Naive thymus-derived CD8-positive, alpha-beta T cell (primary cell): ENCODE measurements at regions not wholly inside any gene's neighbourhood (a gene's known extent, or its start where the extent isn't known, plus 50 kb on each side); places are given as distances from the start of the nearest gene placed in this dataset.

Source experiments
- ATAC-seq, 2 donors: fragments of 150-1000 bp; cut with Tn5 transposase in 1 of 2; sonication (Bioruptor Pico), chemical (Tn5 transposase) in 1 of 2; 1 replicate in 1 of 2; 2 replicates in 1 of 2; pipeline ENCODE4 v1.10.0; 2021; ENCODE audit warnings: mild to moderate bottlenecking in 2 of 2, moderate library complexity in 2 of 2
- POLR2A ChIA-PET: fragments of 350-600 bp; sonication (Branson Sonifier 250); formaldehyde crosslinking; loops from one replicate; lab custom pipeline; 2021; ENCODE audit warnings: antibody characterized with exemption; lab: Charles Lee
- DNase-seq, 10 donors: peaks; one replicate each; pipeline versions ENCODE4 v3.0.0 to v3.0.0-alpha.2; 2020 to 2022
- H3K27ac Mint-ChIP-seq, 10 donors: one replicate each; pipeline ENCODE4 v1.8.0; 2020 to 2022; ENCODE audit warnings: mild to moderate bottlenecking in 10 of 10, mixed read lengths in 10 of 10, moderate library complexity in 4 of 10, inconsistent platforms in 1 of 10
- H3K27me3 Mint-ChIP-seq, 5 donors: one replicate each; pipeline ENCODE4 v1.8.0; 2021 to 2022; ENCODE audit warnings: mixed read lengths in 5 of 5
- H3K36me3 Mint-ChIP-seq, 3 donors: one replicate each; pipeline ENCODE4 v1.8.0; 2020 to 2022; ENCODE audit warnings: mixed read lengths in 3 of 3, mild to moderate bottlenecking in 2 of 3, inconsistent platforms in 1 of 3
- H3K4me1 Mint-ChIP-seq, 4 donors: one replicate each; pipeline ENCODE4 v1.8.0; 2021 to 2022; ENCODE audit warnings: mixed read lengths in 4 of 4
- H3K4me3 Mint-ChIP-seq, 10 donors: one replicate each; pipeline ENCODE4 v1.8.0; 2020 to 2022; ENCODE audit warnings: mild to moderate bottlenecking in 10 of 10, mixed read lengths in 10 of 10, moderate library complexity in 6 of 10, inconsistent platforms in 1 of 10
- H3K9me3 Mint-ChIP-seq, 9 donors: one replicate each; pipeline ENCODE4 v1.8.0; 2020 to 2022; ENCODE audit warnings: mixed read lengths in 9 of 9, mild to moderate bottlenecking in 3 of 9, inconsistent platforms in 1 of 9, moderate library complexity in 1 of 9

DNA sequence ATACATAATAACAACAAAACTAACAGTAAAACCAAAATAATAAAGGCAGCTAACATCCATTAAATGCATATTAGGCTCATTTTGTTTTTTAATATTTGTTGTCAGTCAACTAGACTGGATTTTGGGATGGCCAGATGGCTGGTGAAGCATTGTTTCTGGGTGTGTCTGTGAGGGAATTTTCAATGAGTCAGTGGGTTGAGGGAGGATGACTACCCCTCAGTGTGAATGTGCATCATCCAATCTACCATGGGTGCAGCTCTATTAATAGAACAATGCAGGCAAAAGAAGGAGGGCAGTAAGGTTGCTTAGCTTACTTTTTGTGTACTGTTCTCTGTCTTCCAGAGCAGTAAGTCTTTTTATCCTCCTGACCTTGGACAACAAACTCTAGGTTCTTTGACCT is 484.2 kb upstream of the HS3ST1 start:
- POLR2A ChIA-PET: no interaction called here
- Mint-ChIP-seq H3K4me1 (no peaks in the 10 kb centered on the region), H3K27ac (no peak overlapping the region), H3K9me3 (peaks cover 0 to 22% (median 5%) of the 10 kb centered on the region in 9 donors), H3K4me3 (no peak overlapping the region), H3K36me3 (no peaks in the 10 kb centered on the region), H3K27me3 (no peaks in the 10 kb centered on the region)
- no peak for DNase-seq
- no peak for ATAC-seq

DNA sequence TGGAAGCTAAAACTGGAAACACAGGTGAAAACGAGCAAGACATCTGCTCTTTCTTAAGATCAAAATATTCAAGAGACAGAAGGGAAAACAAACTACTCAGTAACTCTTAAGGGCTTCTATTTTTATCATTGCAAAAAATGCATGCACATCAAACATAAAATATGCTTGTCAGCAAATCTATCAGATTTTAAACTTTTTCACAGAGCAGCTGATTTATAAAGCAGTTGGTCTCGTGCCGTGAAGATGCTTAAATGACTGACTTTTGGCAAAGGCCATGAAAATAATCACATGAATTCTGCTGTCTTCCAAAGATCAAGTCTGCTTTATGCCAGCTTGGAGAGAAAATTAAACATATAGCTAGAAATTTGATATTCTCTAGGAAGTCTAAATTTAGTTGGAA is 482.1 kb upstream of the HS3ST1 start:
- Mint-ChIP-seq H3K9me3 (peaks cover 0 to 11% (median 2%) of the 10 kb centered on the region in 9 donors), H3K27ac (no peak overlapping the region), H3K4me3 (no peak overlapping the region), H3K36me3 (no peaks in the 10 kb centered on the region), H3K27me3 (peaks cover 0 to 11% (median under 1%) of the 10 kb centered on the region in 5 donors), H3K4me1 (no peaks in the 10 kb centered on the region)
- ATAC-seq: no peak
- no peak for DNase-seq
- POLR2A ChIA-PET: no interaction called here

DNA sequence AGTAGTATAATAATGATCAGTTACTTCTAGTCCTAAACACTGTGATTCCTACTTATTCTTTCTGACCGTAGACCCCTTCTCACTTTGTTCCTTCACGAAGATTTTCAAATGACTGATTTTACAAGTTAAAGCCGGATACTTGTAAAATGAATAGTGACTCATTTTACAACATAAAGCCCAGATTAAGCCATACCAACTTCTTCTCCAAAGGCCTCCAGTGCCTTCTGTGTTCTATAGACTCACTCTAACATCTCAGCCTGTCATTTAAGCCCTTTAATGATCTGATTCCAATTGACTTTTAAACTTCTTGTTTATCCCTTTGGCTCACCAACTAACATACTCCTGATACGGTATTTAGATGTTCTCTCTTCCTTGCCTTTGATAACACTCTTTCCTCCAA is 480.0 kb upstream of the HS3ST1 start:
- H3K36me3 Mint-ChIP-seq: no peaks in the 10 kb centered on the region
- no peak overlapping the region for H3K4me3 Mint-ChIP-seq
- H3K4me1 Mint-ChIP-seq: no peaks in the 10 kb centered on the region
- POLR2A ChIA-PET: no interaction called here
- H3K27ac Mint-ChIP-seq: no peak overlapping the region
- ATAC-seq (no peak), DNase-seq (no peak)
- H3K27me3 Mint-ChIP-seq: peaks cover 0 to 18% (median 5%) of the 10 kb centered on the region in 5 donors
- no peaks in the 10 kb centered on the region for H3K9me3 Mint-ChIP-seq

DNA sequence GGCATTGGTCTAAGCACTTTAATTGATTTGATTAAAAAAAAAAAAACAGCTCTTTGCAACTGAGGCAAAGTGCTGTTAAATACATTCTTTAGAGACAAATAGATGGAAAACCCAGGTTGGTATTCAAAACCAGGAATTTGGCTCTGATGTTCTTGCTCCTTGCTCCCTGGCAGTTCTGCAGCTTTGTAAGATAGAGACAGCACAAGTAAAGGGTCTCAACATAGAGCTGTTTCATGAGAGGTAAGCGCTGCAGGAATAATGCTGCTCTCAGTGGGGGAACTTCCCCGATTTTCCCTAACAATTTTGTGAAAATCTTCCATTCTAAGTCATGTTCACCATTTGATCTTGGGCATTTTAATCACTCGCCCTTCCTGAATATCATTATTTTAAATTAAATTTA is 479.5 kb upstream of the HS3ST1 start:
- Mint-ChIP-seq H3K36me3 (no peaks in the 10 kb centered on the region), H3K4me3 (no peak overlapping the region), H3K9me3 (no peaks in the 10 kb centered on the region), H3K27ac (no peak overlapping the region), H3K4me1 (no peaks in the 10 kb centered on the region), H3K27me3 (peaks cover 0 to 18% (median 5%) of the 10 kb centered on the region in 5 donors)
- DNase-seq: no peak
- no peak for ATAC-seq
- POLR2A ChIA-PET: no interaction called here

DNA sequence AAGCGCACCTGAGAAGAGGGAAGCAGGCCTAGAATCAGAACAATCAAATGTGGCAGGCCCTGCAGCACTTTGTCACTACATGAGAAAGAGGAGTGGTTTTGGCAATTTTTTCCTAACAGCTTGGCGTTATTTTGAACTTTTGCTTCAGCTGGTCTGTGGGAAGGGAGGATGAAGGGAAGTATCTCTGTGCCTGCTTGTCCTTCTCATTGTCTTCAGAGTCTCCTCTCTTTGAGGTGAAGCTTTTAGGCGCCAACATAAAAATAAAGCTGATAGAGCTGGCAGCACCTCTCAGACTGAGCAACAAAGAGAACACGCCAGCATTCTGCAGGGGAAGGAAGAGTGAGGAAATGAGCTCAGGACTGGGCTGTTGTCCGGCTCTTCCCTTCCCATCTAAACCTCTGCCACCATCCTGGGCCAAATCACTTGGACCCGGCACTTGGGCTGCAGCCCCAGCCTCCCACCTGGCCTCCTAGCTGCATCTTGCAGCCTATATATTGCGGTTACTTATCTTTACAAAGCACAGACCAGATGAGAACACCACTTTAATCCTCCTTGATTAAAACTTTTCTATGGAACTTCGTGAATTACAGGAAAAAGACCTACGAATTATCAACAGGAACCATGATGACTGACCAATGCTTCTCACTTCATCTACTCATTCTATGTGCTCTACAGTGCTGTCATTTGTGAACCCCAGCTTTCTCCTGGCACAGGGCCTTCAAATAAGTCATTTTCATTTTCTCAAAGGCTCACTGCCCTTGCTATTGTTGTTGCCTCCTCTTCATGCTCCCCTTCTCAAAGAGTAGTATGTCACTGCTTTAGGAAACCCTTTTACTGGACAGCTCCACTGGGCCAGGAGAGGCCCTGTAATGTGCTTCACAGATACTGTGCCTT is 476.4 kb upstream of the HS3ST1 start:
- ATAC-seq: no peak
- POLR2A ChIA-PET: no interaction called here
- Mint-ChIP-seq H3K36me3 (no peaks in the 10 kb centered on the region), H3K9me3 (peaks cover 0 to 4% (median 0%) of the 10 kb centered on the region in 9 donors), H3K27me3 (peaks cover 0 to 18% (median 9%) of the 10 kb centered on the region in 5 donors), H3K4me1 (no peaks in the 10 kb centered on the region), H3K27ac (no peak overlapping the region), H3K4me3 (no peak overlapping the region)
- DNase-seq: no peak

DNA sequence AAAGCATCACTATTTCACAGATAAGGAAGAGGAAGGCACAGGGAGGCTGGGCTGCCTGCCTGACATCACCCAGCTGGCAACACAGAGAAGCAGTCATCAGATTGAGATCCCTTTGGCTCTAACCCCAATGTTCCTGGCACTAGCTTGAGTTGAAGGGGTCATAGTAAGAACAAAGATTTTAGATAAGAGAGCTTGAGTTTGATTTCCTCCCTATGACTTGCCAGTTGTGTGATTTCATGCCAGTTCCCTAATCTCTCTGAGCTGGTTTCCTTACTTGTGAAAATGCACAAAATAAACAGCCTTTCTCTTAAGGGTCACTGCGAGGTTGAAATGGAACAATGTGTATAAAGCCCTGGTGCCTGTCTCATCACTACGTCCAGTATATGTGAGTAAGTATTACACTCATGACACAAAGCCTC is 475.4 kb upstream of the HS3ST1 start:
- POLR2A ChIA-PET: no interaction called here
- Mint-ChIP-seq H3K27me3 (peaks cover 0 to 18% (median 9%) of the 10 kb centered on the region in 5 donors), H3K4me1 (no peaks in the 10 kb centered on the region), H3K9me3 (peaks cover 0 to 7% (median under 1%) of the 10 kb centered on the region in 9 donors), H3K4me3 (no peak overlapping the region), H3K36me3 (no peaks in the 10 kb centered on the region), H3K27ac (no peak overlapping the region)
- ATAC-seq (no peak), DNase-seq (no peak)

DNA sequence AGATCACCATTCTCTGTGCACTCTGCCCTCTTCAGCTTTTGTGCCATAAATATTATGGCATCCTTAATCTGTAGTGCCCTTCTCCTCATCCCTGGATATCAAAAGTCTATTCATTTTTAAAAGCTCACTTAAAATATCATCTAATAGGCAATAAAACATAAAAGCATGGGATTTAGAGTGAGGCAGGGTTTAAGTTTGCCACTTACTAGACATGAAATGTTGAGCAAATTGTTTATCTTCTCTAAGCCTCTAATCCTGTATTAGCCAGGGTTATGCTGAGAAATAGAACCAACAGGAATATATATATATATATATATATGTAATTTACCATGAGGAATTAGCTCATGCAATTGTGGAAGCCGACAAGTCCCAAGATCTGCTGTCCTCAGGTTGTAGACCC is 472.4 kb upstream of the HS3ST1 start:
- no peak overlapping the region for H3K4me3 Mint-ChIP-seq
- H3K27me3 Mint-ChIP-seq: peaks cover 0 to 19% (median 9%) of the 10 kb centered on the region in 5 donors
- ATAC-seq (no peak), DNase-seq (no peak)
- H3K36me3 Mint-ChIP-seq: peaks cover 0 to 4% (median 0%) of the 10 kb centered on the region in 3 donors
- H3K27ac Mint-ChIP-seq: no peak overlapping the region
- peaks cover 0 to 25% (median 10%) of the 10 kb centered on the region in 9 donors for H3K9me3 Mint-ChIP-seq
- no peaks in the 10 kb centered on the region for H3K4me1 Mint-ChIP-seq
- POLR2A ChIA-PET: interaction anchor here (0.5 kb wide), 1 partner anchor 325 kb away, joined by 4 read pairs; no protein-coding TSS in a partner anchor

DNA sequence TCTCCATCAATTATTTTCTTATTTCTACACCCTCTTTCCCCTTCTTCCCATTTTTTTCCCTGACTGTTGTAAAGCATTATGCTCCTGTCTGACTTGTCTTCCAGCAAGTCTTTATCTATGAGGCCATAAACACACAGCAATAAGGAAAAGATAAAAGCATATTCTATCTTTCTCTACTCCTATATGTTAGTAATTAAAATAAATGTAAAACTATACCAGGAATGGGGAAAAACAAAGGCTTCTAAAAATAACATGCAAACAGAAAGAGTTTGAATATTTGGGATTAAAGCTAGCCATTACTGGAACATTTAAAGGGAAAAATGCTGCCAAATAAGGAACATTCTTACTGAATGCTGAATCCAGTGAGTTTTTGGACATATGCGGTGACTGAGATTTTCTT is 471.7 kb upstream of the HS3ST1 start:
- POLR2A ChIA-PET: no interaction called here
- peaks cover 0 to 13% (median 3%) of the 10 kb centered on the region in 5 donors for H3K27me3 Mint-ChIP-seq
- ATAC-seq (no peak), DNase-seq (no peak)
- peaks cover 0 to 4% (median 0%) of the 10 kb centered on the region in 3 donors for H3K36me3 Mint-ChIP-seq
- H3K4me3 Mint-ChIP-seq: no peak overlapping the region
- peaks cover 0 to 25% (median 10%) of the 10 kb centered on the region in 9 donors for H3K9me3 Mint-ChIP-seq
- H3K27ac Mint-ChIP-seq: no peak overlapping the region
- H3K4me1 Mint-ChIP-seq: no peaks in the 10 kb centered on the region

DNA sequence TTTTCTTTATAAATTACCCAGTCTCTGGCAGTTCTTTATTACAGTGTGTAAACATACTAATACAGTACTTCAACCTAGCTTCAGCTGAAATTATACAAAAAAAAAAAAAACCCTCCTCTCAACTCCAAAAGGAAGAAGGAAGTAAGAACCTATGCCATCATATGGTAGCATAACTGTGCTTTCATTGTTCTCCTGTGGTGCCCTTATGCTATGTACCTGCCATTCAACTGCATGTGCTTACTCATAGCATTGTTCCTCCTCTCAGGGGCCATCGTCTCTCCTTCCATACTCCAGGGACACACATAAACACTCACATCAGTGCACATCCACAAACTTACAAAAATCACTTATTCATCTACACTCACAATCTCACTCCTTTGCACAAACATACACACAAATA is 470.1 kb upstream of the HS3ST1 start:
- no peak overlapping the region for H3K27ac Mint-ChIP-seq
- peaks cover 0 to 10% (median 3%) of the 10 kb centered on the region in 5 donors for H3K27me3 Mint-ChIP-seq
- POLR2A ChIA-PET: no interaction called here
- peaks cover 0 to 25% (median 10%) of the 10 kb centered on the region in 9 donors for H3K9me3 Mint-ChIP-seq
- ATAC-seq (no peak), DNase-seq (no peak)
- no peaks in the 10 kb centered on the region for H3K4me1 Mint-ChIP-seq
- H3K36me3 Mint-ChIP-seq: peaks cover 0 to 4% (median 0%) of the 10 kb centered on the region in 3 donors
- H3K4me3 Mint-ChIP-seq: no peak overlapping the region

DNA sequence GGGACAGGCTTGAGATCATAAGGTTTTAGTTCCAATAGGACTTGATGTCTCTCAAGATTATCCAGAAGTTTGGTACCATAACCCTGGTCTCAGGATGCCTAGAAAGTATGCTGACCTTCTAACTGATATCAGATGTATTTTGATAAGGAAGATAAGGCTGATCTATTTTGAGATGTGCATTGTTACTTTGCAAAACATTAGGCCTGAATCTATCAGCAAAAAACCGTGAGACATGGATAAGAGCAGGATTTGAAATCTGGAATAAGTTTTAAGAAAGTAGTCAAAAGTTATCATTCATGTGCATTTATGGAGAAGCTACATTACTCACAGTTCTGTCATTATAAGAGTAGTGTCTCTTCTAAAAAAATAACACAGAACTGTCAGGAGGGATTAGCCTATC is 467.1 kb upstream of the HS3ST1 start:
- ATAC-seq: no peak
- Mint-ChIP-seq H3K9me3 (peaks cover 0 to 32% (median 10%) of the 10 kb centered on the region in 9 donors), H3K27me3 (peaks cover 0 to 4% (median 1%) of the 10 kb centered on the region in 5 donors), H3K4me1 (no peaks in the 10 kb centered on the region), H3K36me3 (peaks cover 0 to 4% (median 0%) of the 10 kb centered on the region in 3 donors), H3K27ac (no peak overlapping the region), H3K4me3 (no peak overlapping the region)
- POLR2A ChIA-PET: no interaction called here
- DNase-seq: no peak

DNA sequence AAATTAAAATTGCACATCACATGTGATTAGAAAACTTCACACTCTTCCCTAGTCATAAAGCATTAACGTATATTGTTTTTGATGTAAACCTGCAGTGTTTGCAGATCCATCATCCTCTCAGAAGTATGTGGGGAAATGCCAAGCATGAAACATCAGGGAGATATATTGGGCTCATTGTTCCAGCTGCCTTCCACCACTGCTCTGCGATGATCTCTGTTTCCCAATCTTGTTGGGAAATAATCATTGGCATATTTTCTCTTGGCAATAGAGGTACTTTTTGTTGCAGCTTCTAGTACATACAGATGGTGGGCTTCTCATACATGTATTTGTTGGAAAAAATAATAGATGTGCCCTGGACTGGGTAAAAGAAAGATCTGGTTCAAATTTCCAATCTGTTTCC is 466.3 kb upstream of the HS3ST1 start:
- Mint-ChIP-seq H3K4me3 (no peak overlapping the region), H3K9me3 (peaks cover 0 to 30% (median 10%) of the 10 kb centered on the region in 9 donors), H3K36me3 (peaks cover 0 to 4% (median 0%) of the 10 kb centered on the region in 3 donors), H3K4me1 (no peaks in the 10 kb centered on the region), H3K27ac (no peak overlapping the region), H3K27me3 (peaks cover 0 to 4% (median 0%) of the 10 kb centered on the region in 5 donors)
- DNase-seq (no peak), ATAC-seq (no peak)
- POLR2A ChIA-PET: no interaction called here

DNA sequence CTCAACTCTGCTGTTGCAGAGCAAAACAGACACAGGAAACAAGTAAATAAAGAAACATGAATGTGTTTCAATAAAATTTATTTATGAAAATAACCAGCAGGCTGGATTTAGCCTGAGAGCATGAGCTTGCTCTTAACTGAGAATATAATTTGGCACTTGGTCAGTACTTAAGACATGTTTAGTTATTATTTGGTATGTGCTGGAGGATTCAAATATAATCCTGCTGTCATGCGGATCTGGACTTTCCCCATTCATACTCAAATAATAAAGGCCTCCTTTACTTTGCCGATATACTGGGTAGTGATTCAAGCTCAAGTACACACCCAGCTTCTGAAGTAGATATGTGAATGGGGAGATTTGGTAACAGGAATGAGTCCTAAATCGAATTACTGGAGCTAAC is 465.5 kb upstream of the HS3ST1 start:
- Mint-ChIP-seq H3K36me3 (peaks cover 0 to 4% (median 0%) of the 10 kb centered on the region in 3 donors), H3K4me3 (no peak overlapping the region), H3K27me3 (peaks cover 0 to 2% (median 0%) of the 10 kb centered on the region in 5 donors), H3K4me1 (no peaks in the 10 kb centered on the region), H3K27ac (no peak overlapping the region), H3K9me3 (peaks cover 0 to 31% (median 10%) of the 10 kb centered on the region in 9 donors)
- POLR2A ChIA-PET: no interaction called here
- no peak for DNase-seq
- no peak for ATAC-seq

DNA sequence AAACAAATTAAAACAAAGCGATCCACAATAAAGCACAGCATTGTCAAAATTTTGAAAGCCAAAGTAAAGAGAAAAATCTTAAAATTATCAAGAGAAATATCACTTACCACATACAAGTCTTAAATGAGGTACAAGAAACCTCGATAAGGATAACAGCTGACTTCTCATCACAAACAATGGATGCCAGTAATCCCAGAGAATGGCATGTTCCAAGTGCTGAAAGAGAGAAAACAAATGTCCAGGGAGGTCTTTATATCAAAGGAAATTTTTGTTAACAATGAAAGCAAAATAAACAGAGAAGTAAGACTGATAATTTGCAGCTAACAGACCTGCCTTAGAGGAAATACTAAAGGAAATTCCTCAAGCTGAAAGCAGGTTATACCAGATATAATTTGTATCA is 460.4 kb upstream of the HS3ST1 start:
- Mint-ChIP-seq H3K36me3 (no peaks in the 10 kb centered on the region), H3K4me3 (no peak overlapping the region), H3K27me3 (peaks cover 0 to 11% (median 3%) of the 10 kb centered on the region in 5 donors), H3K9me3 (peaks cover 0 to 15% (median 0%) of the 10 kb centered on the region in 9 donors), H3K27ac (no peak overlapping the region), H3K4me1 (no peaks in the 10 kb centered on the region)
- POLR2A ChIA-PET: no interaction called here
- DNase-seq (no peak), ATAC-seq (no peak)
